HTR-8/SVneo (cell line): ENCODE measurements at regions not wholly inside any gene's neighbourhood (a gene's known extent, or its start where the extent isn't known, plus 50 kb on each side); places are given as distances from the start of the nearest gene placed in this dataset.

ENCODE experiments used
- DNase-seq: peaks from one replicate; pipeline ENCODE4 v3.0.0; 2011; ENCODE audit warnings: low spot score, mixed read lengths; ENCODE audit not compliant: insufficient read length
- FAIRE-seq: peaks from 2 replicates; lab custom pipeline; 2011; peaks lifted over from hg19 to GRCh38; lab: Jason Lieb, UNC

GRCh38 chr17:72205822-72206221 lies 85.0 kb downstream of the SOX9 start:
- no peak for FAIRE-seq
- no peak for DNase-seq

GRCh38 chr17:72206376-72206775 lies 85.6 kb downstream of the SOX9 start:
- DNase-seq (no peak), FAIRE-seq (no peak)

GRCh38 chr17:72208832-72209231 lies 88.0 kb downstream of the SOX9 start:
- DNase-seq (no peak), FAIRE-seq (no peak)

- DNase-seq (no peak), FAIRE-seq (no peak)
Measured at GRCh38 chr17:72212041-72212440, 91.2 kb downstream of the SOX9 start.

- FAIRE-seq (no peak), DNase-seq (no peak)
Measured at GRCh38 chr17:72215490-72215889, 94.7 kb downstream of the SOX9 start.

GRCh38 chr17:72215928-72216327 lies 95.1 kb downstream of the SOX9 start:
- DNase-seq, result no peak
- no peak for FAIRE-seq

GRCh38 chr17:72219137-72219823 lies 98.5 kb downstream of the SOX9 start:
- DNase-seq, result no peak
- FAIRE-seq, result no peak

- FAIRE-seq (no peak), DNase-seq (no peak)
Measured at GRCh38 chr17:72219824-72220493, 99.1 kb downstream of the SOX9 start.

GRCh38 chr17:72222661-72223380 lies 102.0 kb downstream of the SOX9 start:
- FAIRE-seq, result no peak
- no peak for DNase-seq

- FAIRE-seq (peak; percentile 40), DNase-seq (no peak)
Measured at GRCh38 chr17:72223866-72224291, 103.1 kb downstream of the SOX9 start.

- DNase-seq (no peak), FAIRE-seq (no peak)
Measured at GRCh38 chr17:72226322-72226721, 105.5 kb downstream of the SOX9 start.

- DNase-seq (no peak), FAIRE-seq (no peak)
Measured at GRCh38 chr17:72233986-72234385, 113.2 kb downstream of the SOX9 start.

GRCh38 chr17:72234985-72235384 lies 114.2 kb downstream of the SOX9 start:
- DNase-seq (no peak), FAIRE-seq (peak; percentile 52)

- no peak for DNase-seq
- no peak for FAIRE-seq
Measured at GRCh38 chr17:72236980-72237633, 116.3 kb downstream of the SOX9 start.

GRCh38 chr17:72238157-72238673 lies 117.4 kb downstream of the SOX9 start:
- FAIRE-seq (no peak), DNase-seq (no peak)

GRCh38 chr17:72239548-72239947 lies 118.7 kb downstream of the SOX9 start:
- DNase-seq, result no peak
- FAIRE-seq, result no peak

GRCh38 chr17:72240333-72240732 lies 119.5 kb downstream of the SOX9 start:
- FAIRE-seq (peak; percentile 23), DNase-seq (no peak)

GRCh38 chr17:72244494-72244893 lies 123.7 kb downstream of the SOX9 start:
- DNase-seq (peak; percentile 53), FAIRE-seq (peak; percentile 20)

- DNase-seq (no peak), FAIRE-seq (no peak)
Measured at GRCh38 chr17:72244956-72245355, 124.1 kb downstream of the SOX9 start.

- FAIRE-seq (no peak), DNase-seq (no peak)
Measured at GRCh38 chr17:72249441-72249840, 128.6 kb downstream of the SOX9 start.

- DNase-seq (no peak), FAIRE-seq (no peak)
Measured at GRCh38 chr17:72250206-72250605, 129.4 kb downstream of the SOX9 start.
